K562 (cell line): ENCODE measurements at regions not wholly inside any gene's neighbourhood (a gene's known extent, or its start where the extent isn't known, plus 50 kb on each side); places are given as distances from the start of the nearest gene placed in this dataset.

Experiments
- ASH1L ChIP-seq: fragments of 450-650 bp; IDR thresholded peaks from 2 replicates; pipeline ENCODE4 v1.6.1; 2018; ENCODE audit warnings: borderline replicate concordance, mild to moderate bottlenecking, low read depth; ENCODE audit not compliant: partially characterized antibody
- CEBPB ChIP-seq: fragments of 450-650 bp; IDR thresholded peaks from 2 replicates; pipeline ENCODE4 v1.6.1; 2016; ENCODE audit warnings: missing genetic modification characterization, missing compliant biosample characterization
- CREB3 ChIP-seq: fragments of 450-650 bp; conservative IDR thresholded peaks from 2 replicates; pipeline ENCODE4 v1.6.1; 2016; ENCODE audit warnings: missing genetic modification characterization, low read depth, mild to moderate bottlenecking, missing compliant biosample characterization, moderate library complexity
- FUS ChIP-seq: fragments of 200-400 bp; formaldehyde crosslinking; optimal IDR thresholded peaks from 2 replicates; pipeline ENCODE3; 2017; ENCODE audit warnings: low read depth, low read length
- ID3 ChIP-seq, 2 experiments: fragments of 250-450 bp in 1 of 2; fragments of 450-650 bp in 1 of 2; sonication (Bioruptor Pico) in 1 of 2; IDR thresholded peaks; 2 replicates each; pipeline versions ENCODE4 v1.6.1 to v1.8.0; 2016 to 2021; ENCODE audit warnings: mild to moderate bottlenecking in 2 of 2, moderate library complexity in 2 of 2, missing compliant biosample characterization in 1 of 2, missing genetic modification characterization in 1 of 2
- NFIC ChIP-seq: fragments of 450-650 bp; IDR thresholded peaks from 2 replicates; pipeline ENCODE4 v1.6.1; 2017; ENCODE audit warnings: mild to moderate bottlenecking, inconsistent platforms
- RBM22 ChIP-seq: fragments of 200-400 bp; formaldehyde crosslinking; IDR thresholded peaks from 2 replicates; pipeline ENCODE4 v1.6.1; 2018; ENCODE audit warnings: low read length, low read depth; ENCODE audit not compliant: poor library complexity, severe bottlenecking
- SRSF9 ChIP-seq: fragments of 200-400 bp; formaldehyde crosslinking; IDR thresholded peaks from 2 replicates; pipeline ENCODE4 v1.6.1; 2017; ENCODE audit warnings: low read depth, low read length, borderline replicate concordance
- TAF9B ChIP-seq: fragments of 450-650 bp; IDR thresholded peaks from 2 replicates; pipeline ENCODE4 v1.6.1; 2018; ENCODE audit warnings: mild to moderate bottlenecking; ENCODE audit not compliant: partially characterized antibody
- TOE1 ChIP-seq, 2 experiments: fragments of 450-650 bp in 1 of 2; sonication (generic) in 1 of 2; formaldehyde crosslinking in 1 of 2; IDR thresholded peaks; 2 replicates each; pipeline versions ENCODE4 v1.7.1 to v1.8.0; 2016 to 2022; ENCODE audit warnings: borderline replicate concordance in 2 of 2, mild to moderate bottlenecking in 2 of 2, antibody characterized with exemption in 1 of 2, inconsistent platforms in 1 of 2, low read depth in 1 of 2, missing genetic modification reagents in 1 of 2, moderate library complexity in 1 of 2
- ZBTB49 ChIP-seq: sonication (generic); formaldehyde crosslinking; IDR thresholded peaks from 2 replicates; pipeline ENCODE4 v1.8.0; 2022; ENCODE audit warnings: missing genetic modification reagents, mild to moderate bottlenecking, borderline replicate concordance
- ZSCAN29 ChIP-seq: fragments of 450-650 bp; IDR thresholded peaks from 2 replicates; pipeline ENCODE4 v1.6.1; 2017
- TF ChIP-seq, protein P1 (sequence below), 2 experiments: fragments of 450-650 bp; formaldehyde crosslinking in 1 of 2; IDR thresholded peaks; 2 replicates each; pipeline versions ENCODE4 v1.4.0 to v1.6.1; 2014 to 2020; ENCODE audit warnings: mild to moderate bottlenecking in 2 of 2, borderline replicate concordance in 1 of 2, low read depth in 1 of 2

- TF ChIP-seq ZBTB49 (CRISPR knock-in tag) (no peak), ID3 (CRISPR knock-in tag; IDR thresholded peaks at IDR 0.05) (0 out of 2 replicates have a peak, but pooled peaks have one; percentile 15), ID3 (tag; IDR thresholded peaks at IDR 0.05) (no peak), ZSCAN29 (no peak), RBM22 (no peak), ASH1L (no peak), SRSF9 (no peak), CREB3 (tag) (0 out of 2 replicates have a peak, but pooled peaks have one; percentile 2), TAF9B (peak; percentile 40), TOE1 (IDR thresholded peaks at IDR 0.05; ENCODE audit: borderline replicate concordance) (no peak; the same call in 1 of the 2 replicates), TOE1 (CRISPR knock-in tag; IDR thresholded peaks at IDR 0.05; ENCODE audit: borderline replicate concordance, low read depth) (no peak), CEBPB (tag) (no peak), FUS (no peak), NFIC (no peak; the same call in 1 of the 2 replicates)
- TF ChIP-seq, protein P1, sequence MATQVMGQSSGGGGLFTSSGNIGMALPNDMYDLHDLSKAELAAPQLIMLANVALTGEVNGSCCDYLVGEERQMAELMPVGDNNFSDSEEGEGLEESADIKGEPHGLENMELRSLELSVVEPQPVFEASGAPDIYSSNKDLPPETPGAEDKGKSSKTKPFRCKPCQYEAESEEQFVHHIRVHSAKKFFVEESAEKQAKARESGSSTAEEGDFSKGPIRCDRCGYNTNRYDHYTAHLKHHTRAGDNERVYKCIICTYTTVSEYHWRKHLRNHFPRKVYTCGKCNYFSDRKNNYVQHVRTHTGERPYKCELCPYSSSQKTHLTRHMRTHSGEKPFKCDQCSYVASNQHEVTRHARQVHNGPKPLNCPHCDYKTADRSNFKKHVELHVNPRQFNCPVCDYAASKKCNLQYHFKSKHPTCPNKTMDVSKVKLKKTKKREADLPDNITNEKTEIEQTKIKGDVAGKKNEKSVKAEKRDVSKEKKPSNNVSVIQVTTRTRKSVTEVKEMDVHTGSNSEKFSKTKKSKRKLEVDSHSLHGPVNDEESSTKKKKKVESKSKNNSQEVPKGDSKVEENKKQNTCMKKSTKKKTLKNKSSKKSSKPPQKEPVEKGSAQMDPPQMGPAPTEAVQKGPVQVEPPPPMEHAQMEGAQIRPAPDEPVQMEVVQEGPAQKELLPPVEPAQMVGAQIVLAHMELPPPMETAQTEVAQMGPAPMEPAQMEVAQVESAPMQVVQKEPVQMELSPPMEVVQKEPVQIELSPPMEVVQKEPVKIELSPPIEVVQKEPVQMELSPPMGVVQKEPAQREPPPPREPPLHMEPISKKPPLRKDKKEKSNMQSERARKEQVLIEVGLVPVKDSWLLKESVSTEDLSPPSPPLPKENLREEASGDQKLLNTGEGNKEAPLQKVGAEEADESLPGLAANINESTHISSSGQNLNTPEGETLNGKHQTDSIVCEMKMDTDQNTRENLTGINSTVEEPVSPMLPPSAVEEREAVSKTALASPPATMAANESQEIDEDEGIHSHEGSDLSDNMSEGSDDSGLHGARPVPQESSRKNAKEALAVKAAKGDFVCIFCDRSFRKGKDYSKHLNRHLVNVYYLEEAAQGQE (IDR thresholded peaks at IDR 0.05; ENCODE audit: borderline replicate concordance): peak; percentile 57; the same call in 1 of the 2 replicates
- TF ChIP-seq, protein P1 (CRISPR knock-in tag; IDR thresholded peaks at IDR 0.05; ENCODE audit: low read depth): no peak
Measured at GRCh38 chr7:22667562-22668239, 59.3 kb upstream of the IL6 start (continued).
